ENCODE measurements at regions not wholly inside any gene's neighbourhood (a gene's known extent, or its start where the extent isn't known, plus 50 kb on each side); places are given as distances from the start of the nearest gene placed in this dataset.

GRCh38 chrX:69221239-69222102 lies 56.2 kb upstream of the PJA1 start:
- peak overlapping the region; percentile 30; the same call in 1 of the 2 replicates for H3K27ac ChIP-seq
- no peak for TF ChIP-seq CTCF (conservative IDR thresholded peaks at IDR 0.05; ENCODE audit: low read depth)
- DNase-seq (ENCODE audit: low spot score) = no peak
- CTCF ChIA-PET = interaction anchor here (0.8 to 2.9 kb wide), 5 partner anchors 387 to 487 kb away, joined by 3 to 37 read pairs (median 4); partner anchors contain the start of gene EFNB1
- POLR2A ChIA-PET (ENCODE audit: low non-redundant PET) = no interaction called here

GRCh38 chrX:69218407-69218997 lies 53.2 kb upstream of the PJA1 start:
- ChIA-PET POLR2A (ENCODE audit: low non-redundant PET) (no interaction called here), CTCF (interaction anchor here (1.6 kb wide), 1 partner anchor 391 kb away, joined by 5 read pairs; no protein-coding TSS in a partner anchor)
- no peak for DNase-seq (ENCODE audit: low spot score)
- no peak for TF ChIP-seq CTCF (conservative IDR thresholded peaks at IDR 0.05; ENCODE audit: low read depth)
- H3K27ac ChIP-seq = no peak overlapping the region

GRCh38 chrX:69216911-69217310 lies 51.7 kb upstream of the PJA1 start:
- TF ChIP-seq CTCF (conservative IDR thresholded peaks at IDR 0.05; ENCODE audit: low read depth) = no peak
- CTCF ChIA-PET = no interaction called here
- H3K27ac ChIP-seq = no peak overlapping the region
- DNase-seq (ENCODE audit: low spot score) = no peak
- POLR2A ChIA-PET (ENCODE audit: low non-redundant PET) = no interaction called here

GRCh38 chrX:69216446-69216845 lies 51.2 kb upstream of the PJA1 start:
- DNase-seq (ENCODE audit: low spot score) = no peak
- ChIA-PET CTCF (no interaction called here), POLR2A (ENCODE audit: low non-redundant PET) (no interaction called here)
- TF ChIP-seq CTCF (conservative IDR thresholded peaks at IDR 0.05; ENCODE audit: low read depth) = no peak
- H3K27ac ChIP-seq = no peak overlapping the region

GRCh38 chrX:69215161-69215875 lies 50.1 kb upstream of the PJA1 start:
- no peak for TF ChIP-seq CTCF (conservative IDR thresholded peaks at IDR 0.05; ENCODE audit: low read depth)
- POLR2A ChIA-PET (ENCODE audit: low non-redundant PET) = no interaction called here
- DNase-seq (ENCODE audit: low spot score) = no peak
- CTCF ChIA-PET = no interaction called here
- H3K27ac ChIP-seq = no peak overlapping the region
